GM18868 (cell line): ENCODE measurements at regions not wholly inside any gene's neighbourhood (a gene's known extent, or its start where the extent isn't known, plus 50 kb on each side); places are given as distances from the start of the nearest gene placed in this dataset.
"Not testable (repeated sequence)": the region's sequence is repeated elsewhere in the genome, so short reads cannot be mapped to it uniquely, and the experiment has no call there.

Experiments used
- ATAC-seq: cut with Tn5 transposase; IDR thresholded peaks from one replicate; pipeline ENCODE4 v1.9.1; 2021; ENCODE audit warnings: mild to moderate bottlenecking, moderate library complexity; ENCODE audit not compliant: unreplicated experiment

DNA sequence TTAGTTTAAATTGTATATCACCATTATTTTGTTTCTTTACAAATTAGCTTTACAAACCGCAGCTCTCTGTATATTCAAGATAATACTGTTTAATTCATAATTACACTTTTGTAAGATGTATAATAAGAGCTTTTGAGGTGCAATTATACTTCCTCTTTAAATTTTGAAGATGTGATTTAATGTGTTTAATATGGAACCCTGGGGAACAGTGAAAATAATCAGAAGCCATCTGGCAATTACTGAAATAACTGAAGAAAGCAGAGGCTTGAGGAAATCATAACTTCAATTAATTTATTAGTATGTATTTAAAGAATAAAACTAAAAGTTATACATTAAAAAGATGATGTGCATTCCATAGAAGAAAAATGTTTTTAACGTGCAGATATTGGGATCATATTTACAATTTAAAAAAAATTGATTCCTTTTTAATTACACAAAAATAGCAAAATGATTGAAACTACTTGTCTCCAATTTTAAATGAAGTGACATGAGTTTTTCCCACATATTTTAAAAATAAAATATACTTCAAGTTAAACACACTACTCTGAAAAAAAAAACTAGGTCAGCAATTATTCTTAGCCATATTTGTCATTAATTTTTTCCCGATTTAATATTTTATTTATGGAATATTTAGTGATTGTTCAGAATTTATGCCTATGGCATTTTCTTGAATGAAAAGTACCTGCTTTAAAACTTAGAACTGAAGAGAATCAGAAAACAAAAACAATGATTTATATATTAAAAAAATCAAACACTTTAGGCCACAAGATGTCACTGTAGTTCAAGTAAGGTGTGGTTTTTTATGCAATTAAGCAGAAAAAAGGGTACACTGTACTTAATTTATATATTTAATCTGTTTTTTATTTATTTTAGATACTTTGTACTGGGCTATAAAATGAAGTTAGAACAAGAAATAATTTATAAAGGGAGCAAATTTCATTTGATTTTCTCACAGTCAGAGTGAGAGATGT is 942.7 kb upstream of the NDST4 start:
- ATAC-seq: no peak

DNA sequence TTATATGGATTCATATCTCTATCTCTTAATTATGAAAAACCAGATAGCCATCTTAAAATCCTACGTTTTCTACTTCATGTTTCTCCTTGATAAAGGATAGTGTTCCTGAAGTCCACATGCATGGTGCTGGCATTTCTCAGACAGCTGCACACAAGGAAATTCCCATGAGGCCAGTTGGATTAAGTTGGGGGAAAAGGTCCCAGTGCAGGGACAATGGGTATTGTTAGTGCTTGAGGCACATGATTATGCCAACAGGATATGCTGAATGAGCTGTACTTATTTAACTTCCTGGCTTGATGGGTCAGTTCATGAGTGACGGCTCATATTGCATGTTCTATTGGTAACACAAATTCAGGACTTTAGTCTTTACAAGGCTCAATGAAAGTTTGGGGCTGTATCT is 913.9 kb upstream of the NDST4 start:
- no peak for ATAC-seq

DNA sequence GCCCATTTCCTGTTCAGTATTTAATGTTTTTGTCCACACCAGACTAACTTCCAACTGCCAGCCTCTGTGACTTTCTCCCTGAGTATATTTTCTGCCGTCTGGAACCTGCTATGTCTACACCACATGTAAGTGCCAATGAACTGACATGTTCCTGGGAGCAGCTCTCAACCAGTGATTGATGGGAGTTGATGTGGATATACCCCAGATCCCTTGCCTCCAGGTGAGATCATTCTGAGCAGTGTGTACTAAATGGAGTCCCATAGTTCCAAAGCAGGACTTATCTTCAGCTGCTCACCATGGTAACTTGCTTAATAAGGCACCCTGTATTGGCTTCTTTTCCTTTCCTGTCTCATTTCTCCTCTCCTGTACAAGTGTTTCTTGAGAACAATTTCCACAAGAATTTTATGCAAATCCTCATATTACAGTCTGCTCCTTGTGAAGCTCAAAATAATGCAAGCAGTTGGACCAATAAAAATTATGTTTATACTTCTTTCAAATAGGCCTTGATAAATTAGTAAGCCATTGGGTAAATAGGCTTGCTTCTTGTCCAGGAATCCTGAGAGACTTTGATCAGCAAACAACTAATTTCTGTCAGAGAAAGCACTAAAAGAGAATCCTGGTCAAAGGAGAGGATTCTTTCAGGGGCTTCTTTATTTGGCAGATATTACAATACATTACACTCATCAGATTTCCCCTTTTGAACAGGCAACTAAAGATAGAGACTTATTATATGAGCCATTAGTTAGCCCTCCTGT is 911.7 kb upstream of the NDST4 start:
- no peak for ATAC-seq

DNA sequence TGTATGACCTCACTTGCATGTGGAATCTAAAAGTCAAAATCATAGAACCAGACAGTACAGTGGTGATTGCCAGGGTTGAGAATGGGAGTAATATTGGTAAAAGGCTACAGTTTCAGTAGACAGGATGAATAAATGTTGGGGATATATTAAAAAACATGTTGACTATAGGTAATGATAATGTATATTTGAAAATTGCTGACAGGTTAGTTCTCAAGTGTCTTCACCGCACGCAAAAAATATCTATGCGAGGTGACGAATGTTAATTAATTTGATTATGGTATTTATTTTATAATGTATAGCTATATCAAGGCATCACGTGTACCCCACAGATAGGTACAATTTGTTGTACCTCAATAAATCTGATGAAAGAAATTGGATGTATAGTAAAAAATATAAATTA is 909.6 kb upstream of the NDST4 start:
- ATAC-seq: no peak

DNA sequence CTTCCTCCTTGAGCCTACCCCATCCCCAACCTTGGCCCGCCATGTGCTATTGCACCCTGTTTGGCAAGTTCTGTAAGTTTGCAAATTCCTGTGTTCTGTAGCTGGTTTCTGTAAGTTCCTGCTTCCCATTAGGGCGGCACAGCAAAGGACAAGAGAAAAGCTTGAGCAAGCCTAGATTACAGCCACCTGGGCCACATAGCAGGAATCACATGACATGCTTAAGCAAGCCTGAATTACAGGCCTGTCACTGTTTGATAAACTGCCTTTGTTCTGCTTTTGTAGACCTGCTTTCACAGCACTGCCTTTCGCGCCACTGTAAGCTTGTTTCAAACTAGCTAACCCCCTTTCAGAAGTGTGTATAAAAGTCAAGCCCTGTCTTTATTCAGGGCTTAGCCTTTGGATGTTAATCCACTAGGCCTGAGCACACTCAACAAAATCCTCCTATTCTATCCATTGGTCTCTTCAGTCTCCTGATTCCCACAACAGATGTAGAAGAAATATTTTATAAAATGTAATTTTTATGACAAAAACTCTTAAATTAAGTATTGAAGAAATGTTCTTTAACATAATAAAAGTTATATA is 906.8 kb upstream of the NDST4 start:
- ATAC-seq: no peak

DNA sequence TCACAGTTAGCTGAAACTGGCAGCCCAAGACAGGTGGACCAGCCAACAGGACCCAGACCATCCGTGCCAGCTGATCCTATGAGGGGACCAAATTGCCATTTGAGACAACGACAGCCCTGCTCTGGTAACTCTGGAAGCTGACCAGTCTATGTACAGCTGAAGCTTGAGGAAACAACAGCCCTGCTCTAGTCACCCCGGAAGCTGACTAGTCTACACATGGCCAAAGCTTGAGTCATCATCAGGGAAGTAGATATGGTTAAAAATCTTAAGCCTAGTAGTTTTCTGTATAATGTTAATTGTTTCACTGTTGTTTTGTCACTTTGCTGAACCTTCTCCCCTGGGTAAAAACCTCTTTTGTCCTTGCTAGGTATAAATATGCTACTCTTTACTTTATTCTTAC is 905.4 kb upstream of the NDST4 start:
- no peak for ATAC-seq

DNA sequence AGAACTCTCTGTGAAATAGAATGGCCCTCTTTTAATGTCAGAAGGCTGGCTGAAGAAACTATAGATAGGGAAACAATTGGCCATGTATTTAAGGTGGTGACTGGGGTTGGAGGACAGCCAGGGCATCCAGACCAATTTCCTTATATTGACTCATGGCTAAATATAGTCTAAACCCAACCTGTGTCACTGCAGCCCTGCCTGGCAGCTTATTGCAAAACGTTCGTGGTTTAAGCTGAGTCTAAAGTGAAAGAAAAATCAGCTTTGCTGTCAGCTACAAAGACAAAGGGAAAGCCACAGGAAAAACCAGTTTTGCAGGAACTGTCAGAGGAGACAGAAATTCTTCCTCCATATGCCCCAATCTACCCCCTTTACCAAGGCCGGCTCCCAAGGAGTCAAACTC is 902.8 kb upstream of the NDST4 start:
- no peak for ATAC-seq

DNA sequence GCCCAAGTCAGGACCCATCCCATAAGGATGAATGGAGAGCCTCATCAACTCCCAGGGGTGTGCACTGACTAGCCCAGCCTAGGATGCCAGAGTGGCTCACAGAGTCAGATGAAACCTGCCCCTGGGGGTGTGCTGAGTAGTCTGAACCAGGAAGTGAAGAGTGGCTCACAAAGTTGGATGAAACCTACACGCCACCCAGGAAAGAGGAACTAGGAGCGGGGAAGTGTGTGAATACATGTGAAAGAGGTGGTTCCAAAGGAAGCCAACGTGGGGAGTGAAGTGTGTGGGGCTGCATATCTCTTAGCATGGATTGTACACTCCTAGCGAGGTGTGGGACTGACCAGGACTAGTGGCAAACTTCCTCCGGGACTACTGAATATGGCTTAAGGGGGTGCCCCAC is 902.1 kb upstream of the NDST4 start:
- ATAC-seq: no peak

DNA sequence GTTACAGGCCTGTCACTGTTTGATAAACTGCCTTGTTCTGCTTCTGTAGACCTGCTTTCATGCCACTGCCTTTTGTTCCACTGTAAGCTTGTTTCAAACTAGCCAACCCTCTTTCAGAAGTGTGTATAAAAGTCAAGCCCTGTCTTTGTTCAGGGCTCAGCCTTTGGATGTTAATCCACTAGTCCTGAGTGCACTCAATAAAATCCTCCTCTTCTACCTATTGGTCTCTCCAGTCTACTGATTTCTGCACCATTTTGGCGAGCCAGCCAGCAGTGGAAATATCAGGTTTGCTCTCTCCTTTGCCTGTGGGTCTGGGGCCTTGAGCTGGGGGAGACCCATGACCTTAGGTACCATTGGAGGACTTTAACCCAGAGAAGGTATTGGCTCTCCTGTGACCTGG is 901.6 kb upstream of the NDST4 start:
- no peak for ATAC-seq

DNA sequence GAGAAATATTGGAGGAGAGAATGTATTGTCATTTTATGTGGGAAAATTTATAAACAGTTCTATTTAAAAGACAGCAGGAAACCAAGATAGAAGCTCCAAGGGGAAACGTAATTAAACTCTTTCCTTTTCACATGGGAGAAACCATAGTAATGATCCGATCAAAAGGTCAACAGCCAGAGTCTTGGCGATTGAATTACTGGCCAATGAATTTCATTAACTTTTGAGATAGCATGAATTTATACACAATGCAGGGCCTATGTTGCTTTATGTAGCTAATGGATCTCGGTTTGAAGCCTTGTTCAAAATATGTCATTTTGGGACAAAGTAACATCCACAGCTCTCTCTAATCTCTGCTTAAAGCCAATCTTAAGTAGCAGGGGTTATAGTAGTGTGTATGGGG is 897.5 kb upstream of the NDST4 start:
- no peak for ATAC-seq

DNA sequence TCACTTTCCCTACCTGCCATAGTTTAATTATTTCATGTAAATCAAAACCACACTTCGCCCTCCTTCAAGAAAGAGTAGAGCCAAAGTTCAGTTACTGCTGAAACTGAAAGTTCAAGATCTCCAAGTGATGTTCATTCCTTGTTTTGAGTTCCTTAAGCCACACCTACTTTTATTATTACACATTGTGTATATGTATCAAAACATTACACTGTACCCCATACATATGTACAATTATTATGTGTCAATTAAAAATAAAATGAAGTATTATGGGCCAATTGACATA is 892.3 kb upstream of the NDST4 start:
- ATAC-seq: no peak

DNA sequence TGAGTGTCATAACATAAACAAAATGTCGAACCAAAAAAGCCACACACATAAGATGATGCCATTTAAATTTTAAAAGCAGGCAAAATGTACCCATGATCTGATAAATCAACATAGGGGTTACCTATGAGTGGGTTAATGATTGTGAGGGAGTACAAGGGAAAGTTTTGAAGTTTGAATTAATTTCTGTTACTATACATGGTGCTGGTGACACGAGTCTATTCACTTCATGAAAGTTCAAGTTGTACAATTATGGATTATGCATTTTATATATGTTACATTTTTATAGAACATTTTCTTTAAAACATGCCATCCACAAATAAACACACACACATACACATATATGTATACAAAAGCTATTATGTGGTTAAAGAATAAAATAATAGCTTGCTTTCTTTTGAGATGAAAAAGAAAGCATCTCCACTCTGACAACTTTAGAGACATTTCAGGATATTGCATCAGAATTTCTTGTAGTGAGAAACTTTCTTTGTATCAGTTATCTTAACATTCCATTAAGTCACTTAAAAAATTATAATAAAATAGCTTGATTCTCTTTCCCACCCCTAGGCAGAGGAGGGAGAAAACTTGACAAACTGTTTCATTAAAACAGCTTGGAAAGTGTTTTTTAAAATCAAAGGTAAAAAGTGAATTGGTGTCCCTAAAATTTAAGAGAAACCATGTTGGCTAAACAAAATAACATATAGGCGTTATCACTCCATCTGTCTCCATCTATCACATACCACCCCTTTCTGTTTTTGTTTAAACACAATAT is 891.8 kb upstream of the NDST4 start:
- ATAC-seq: no peak

DNA sequence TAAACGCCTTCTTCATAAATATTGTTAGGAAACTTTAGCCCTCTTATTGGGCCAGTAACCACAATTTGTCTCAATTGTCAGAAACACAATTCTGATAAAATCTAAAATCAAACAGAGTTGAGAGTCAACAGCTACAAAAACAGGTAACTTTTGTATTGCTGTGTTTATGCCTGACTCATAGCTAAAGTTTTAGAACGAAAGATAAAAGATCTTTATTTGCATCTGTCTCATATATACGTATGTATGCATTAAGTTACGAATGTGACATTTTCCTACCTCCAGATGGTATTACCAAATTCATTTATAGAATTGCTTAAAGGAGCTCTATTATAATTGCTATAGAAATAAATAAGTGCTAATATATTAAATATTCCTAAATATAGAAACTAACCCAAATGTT is 887.9 kb upstream of the NDST4 start:
- no peak for ATAC-seq

DNA sequence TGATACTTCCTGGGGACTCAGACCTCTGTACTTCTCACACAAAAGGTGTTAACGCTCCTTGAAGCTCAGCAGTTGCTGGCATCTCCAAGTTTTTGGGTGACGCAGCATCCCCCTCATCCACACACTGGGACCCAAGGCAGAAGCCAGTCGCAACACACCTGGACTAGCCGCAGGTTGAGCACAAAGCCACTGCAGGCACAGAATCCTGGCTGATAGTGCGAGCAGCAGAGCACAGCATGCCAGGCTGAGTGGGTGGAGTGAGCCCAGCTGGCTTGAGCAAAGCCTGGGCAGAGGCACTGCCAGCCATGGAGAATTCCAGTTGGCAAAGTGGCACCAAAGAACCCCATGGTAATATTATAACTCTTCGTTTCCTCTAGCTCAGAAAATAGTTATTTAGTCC is 873.2 kb upstream of the NDST4 start:
- no peak for ATAC-seq

DNA sequence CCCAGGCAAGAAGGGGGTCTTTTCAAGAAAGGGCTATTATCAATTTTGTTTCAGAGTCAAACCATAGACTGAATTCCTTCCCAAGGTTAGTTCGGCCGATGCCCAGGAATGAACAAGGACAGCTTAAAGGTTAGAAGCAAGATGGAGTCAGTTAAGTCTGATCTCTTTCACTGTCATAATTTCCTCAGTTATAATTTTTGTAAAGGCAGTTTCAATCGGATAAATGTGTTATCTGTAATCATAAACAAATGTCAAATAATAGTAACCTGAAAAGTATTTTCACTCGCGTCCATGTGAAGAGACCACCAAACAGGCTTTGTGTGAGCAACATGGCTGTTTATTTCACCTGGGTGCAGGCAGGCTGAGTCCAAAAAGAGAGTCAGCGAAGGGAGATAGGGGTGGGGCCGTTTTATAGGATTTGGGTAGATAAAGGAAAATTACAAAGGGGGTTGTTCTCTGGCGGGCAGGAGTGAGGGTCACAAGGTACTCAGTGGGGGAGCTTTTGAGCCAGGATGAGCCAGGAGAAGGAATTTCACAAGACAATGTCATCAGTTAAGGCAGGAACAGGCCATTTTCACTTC is 862.1 kb upstream of the NDST4 start:
- not testable (repeated sequence) for ATAC-seq

DNA sequence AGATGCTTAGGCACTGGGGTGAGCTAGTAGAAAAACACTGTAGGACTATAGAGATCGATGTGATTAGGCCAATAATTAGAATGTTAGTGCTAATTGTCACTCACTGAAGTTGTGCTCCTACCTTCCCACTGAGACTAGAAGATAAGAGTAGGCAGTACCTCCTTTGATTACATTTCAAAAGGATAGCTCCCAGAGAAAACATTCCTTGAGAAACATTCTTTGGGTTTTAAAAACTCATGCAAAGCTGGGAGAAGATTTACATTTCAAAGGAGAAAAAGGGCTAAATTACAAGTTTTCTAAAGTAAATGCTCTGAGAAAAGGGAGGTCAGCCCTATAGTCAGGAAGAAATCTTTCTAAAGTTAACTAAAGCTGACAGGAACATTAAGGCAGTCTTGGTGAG is 860.3 kb upstream of the NDST4 start:
- no peak for ATAC-seq

DNA sequence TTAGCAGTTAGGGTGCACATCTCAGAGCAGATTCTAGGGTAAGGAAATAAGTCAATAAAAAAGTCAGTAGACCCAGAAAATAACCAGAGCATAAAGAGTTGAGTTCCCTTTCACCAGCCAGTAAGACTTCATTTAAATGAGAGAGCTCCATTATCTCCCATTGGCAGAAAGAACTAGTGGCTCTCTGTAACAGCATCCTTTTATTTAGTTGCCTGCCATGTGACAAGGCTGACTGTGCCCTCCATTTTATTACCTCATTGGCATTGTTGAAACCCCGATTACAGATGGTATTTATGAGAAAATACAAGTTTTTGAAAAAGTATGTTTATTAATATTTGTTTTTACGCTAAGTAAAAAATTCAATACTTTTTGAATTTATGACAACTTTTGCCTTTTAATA is 859.5 kb upstream of the NDST4 start:
- no peak for ATAC-seq

DNA sequence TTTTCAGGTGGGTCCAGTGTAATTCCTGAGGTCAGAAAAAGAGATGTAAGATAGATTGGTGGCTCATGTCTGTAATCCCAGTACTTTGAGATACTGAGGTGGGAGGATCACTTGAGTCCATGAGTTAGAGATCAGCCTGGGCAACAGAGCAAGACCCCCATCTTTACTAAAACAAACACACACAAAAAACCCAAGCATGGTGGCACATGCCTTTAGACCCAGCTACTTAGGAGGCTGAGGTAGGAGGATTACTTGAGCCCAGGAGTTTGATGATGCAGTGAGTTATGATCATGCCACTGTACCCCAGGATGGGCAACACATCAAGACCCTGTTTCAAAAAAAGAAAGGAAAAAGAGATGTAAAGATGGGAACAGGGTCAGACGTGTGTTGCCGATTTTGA is 857.4 kb upstream of the NDST4 start:
- ATAC-seq: no peak

DNA sequence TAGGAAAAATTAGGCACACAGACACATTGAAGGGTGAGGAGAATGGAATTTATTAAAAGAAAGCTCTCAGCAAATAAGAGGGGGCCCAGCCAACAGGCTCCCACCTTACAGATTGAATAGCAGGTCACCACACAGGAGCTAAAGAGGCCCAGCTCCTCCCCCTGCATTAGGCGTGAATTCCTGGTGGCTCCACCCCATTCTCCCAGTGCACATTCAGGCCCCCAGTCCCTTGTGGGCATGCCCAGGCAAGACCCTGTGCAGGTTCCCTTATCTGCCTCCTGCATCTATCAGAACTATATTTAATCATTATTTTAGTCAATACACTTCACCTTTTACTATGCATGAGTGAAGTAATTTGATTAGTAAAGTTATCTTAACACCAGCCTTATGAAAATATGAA is 856.3 kb upstream of the NDST4 start:
- no peak for ATAC-seq

DNA sequence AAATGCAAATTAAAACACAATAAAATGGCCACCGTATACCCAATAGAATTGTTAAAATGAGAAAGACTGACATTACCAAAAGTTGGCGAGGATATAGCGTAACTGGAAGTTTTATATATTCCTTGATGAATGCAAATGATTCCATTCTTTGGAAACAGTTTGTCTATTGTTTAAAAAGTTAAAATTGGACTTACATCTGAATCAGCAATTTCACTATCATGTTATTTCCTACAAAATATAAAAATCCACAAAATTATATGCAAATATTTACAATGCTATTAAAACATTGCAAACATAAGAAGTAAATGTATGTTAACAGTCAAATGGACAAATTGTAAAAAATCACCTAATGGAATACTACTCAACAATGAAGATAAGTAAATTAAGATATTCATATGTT is 852.2 kb upstream of the NDST4 start:
- no peak for ATAC-seq
